ENCODE measurements at regions not wholly inside any gene's neighbourhood (a gene's known extent, or its start where the extent isn't known, plus 50 kb on each side); places are given as distances from the start of the nearest gene placed in this dataset.

GRCh38 chr3:40660554-40660953 is 135.8 kb downstream of the ZNF621 start:
- H3F3A ChIP-seq (ENCODE audit: low read depth) = no peaks in the 10 kb centered on the region
- no peaks in the 10 kb centered on the region for H3K79me2 ChIP-seq (ENCODE audit: insufficient read depth, low read length)
- no peaks in the 10 kb centered on the region for H3K27me3 ChIP-seq (ENCODE audit: insufficient read depth, low read length, poor library complexity, severe bottlenecking)
- no peaks in the 10 kb centered on the region for H4K20me1 ChIP-seq (ENCODE audit: insufficient read depth, low read length, poor library complexity, severe bottlenecking)
- H2AFZ ChIP-seq (ENCODE audit: low read length) = no peak overlapping the region
- H3K4me1 ChIP-seq (ENCODE audit: insufficient read depth, low read length, poor library complexity, severe bottlenecking) = no peaks in the 10 kb centered on the region
- H3K9me2 ChIP-seq (replicated peaks; ENCODE audit: low read depth, low read length) = no peaks in the 10 kb centered on the region
- no peaks in the 10 kb centered on the region for H3K9me3 ChIP-seq (ENCODE audit: insufficient read depth, low read depth, low read length)
- H3K36me3 ChIP-seq (ENCODE audit: insufficient read depth, low read length) = no peaks in the 10 kb centered on the region
- H3K9ac ChIP-seq (ENCODE audit: low read depth, low read length, poor library complexity, severe bottlenecking) = no peak overlapping the region
- H3K4me2 ChIP-seq (ENCODE audit: low read depth, low read length, poor library complexity, severe bottlenecking) = no peak overlapping the region
- TF ChIP-seq EZH2phosphoT487 (IDR thresholded peaks at IDR 0.05; ENCODE audit: borderline replicate concordance) (no peak), CTCF (conservative IDR thresholded peaks at IDR 0.05; ENCODE audit: low read length) (no peak)
- H3K4me3 ChIP-seq (ENCODE audit: low read length, poor library complexity, severe bottlenecking) = no peak overlapping the region

- no peak overlapping the region for H2AFZ ChIP-seq (ENCODE audit: low read length)
- no peaks in the 10 kb centered on the region for H3K27me3 ChIP-seq (ENCODE audit: insufficient read depth, low read length, poor library complexity, severe bottlenecking)
- TF ChIP-seq CTCF (conservative IDR thresholded peaks at IDR 0.05; ENCODE audit: low read length) (no peak), EZH2phosphoT487 (IDR thresholded peaks at IDR 0.05; ENCODE audit: borderline replicate concordance) (no peak)
- H3K9ac ChIP-seq (ENCODE audit: low read depth, low read length, poor library complexity, severe bottlenecking) = no peak overlapping the region
- H3K4me3 ChIP-seq (ENCODE audit: low read length, poor library complexity, severe bottlenecking) = no peak overlapping the region
- no peaks in the 10 kb centered on the region for H3K36me3 ChIP-seq (ENCODE audit: insufficient read depth, low read length)
- H3F3A ChIP-seq (ENCODE audit: low read depth) = no peaks in the 10 kb centered on the region
- no peak overlapping the region for H3K4me2 ChIP-seq (ENCODE audit: low read depth, low read length, poor library complexity, severe bottlenecking)
- H3K4me1 ChIP-seq (ENCODE audit: insufficient read depth, low read length, poor library complexity, severe bottlenecking) = no peaks in the 10 kb centered on the region
- no peaks in the 10 kb centered on the region for H4K20me1 ChIP-seq (ENCODE audit: insufficient read depth, low read length, poor library complexity, severe bottlenecking)
- H3K9me2 ChIP-seq (replicated peaks; ENCODE audit: low read depth, low read length) = no peaks in the 10 kb centered on the region
- H3K79me2 ChIP-seq (ENCODE audit: insufficient read depth, low read length) = no peaks in the 10 kb centered on the region
- H3K9me3 ChIP-seq (ENCODE audit: insufficient read depth, low read depth, low read length) = no peaks in the 10 kb centered on the region
Observed at GRCh38 chr3:40661284-40661683, 136.5 kb downstream of the ZNF621 start.

- Histone ChIP-seq H3K9ac (ENCODE audit: low read depth, low read length, poor library complexity, severe bottlenecking) (no peak overlapping the region), H3K27me3 (ENCODE audit: insufficient read depth, low read length, poor library complexity, severe bottlenecking) (no peaks in the 10 kb centered on the region), H2AFZ (ENCODE audit: low read length) (no peak overlapping the region), H3F3A (ENCODE audit: low read depth) (no peaks in the 10 kb centered on the region), H3K9me3 (ENCODE audit: insufficient read depth, low read depth, low read length) (no peaks in the 10 kb centered on the region), H3K9me2 (replicated peaks; ENCODE audit: low read depth, low read length) (no peaks in the 10 kb centered on the region), H3K79me2 (ENCODE audit: insufficient read depth, low read length) (no peaks in the 10 kb centered on the region), H3K4me3 (ENCODE audit: low read length, poor library complexity, severe bottlenecking) (no peak overlapping the region), H3K4me1 (ENCODE audit: insufficient read depth, low read length, poor library complexity, severe bottlenecking) (no peaks in the 10 kb centered on the region), H3K4me2 (ENCODE audit: low read depth, low read length, poor library complexity, severe bottlenecking) (no peak overlapping the region), H4K20me1 (ENCODE audit: insufficient read depth, low read length, poor library complexity, severe bottlenecking) (no peaks in the 10 kb centered on the region), H3K36me3 (ENCODE audit: insufficient read depth, low read length) (no peaks in the 10 kb centered on the region)
- no peak for TF ChIP-seq CTCF (conservative IDR thresholded peaks at IDR 0.05; ENCODE audit: low read length)
- no peak for TF ChIP-seq EZH2phosphoT487 (IDR thresholded peaks at IDR 0.05; ENCODE audit: borderline replicate concordance)
Observed at GRCh38 chr3:40663280-40663679, 138.5 kb downstream of the ZNF621 start.

All from Loucy (cell line).